HG03457 (cell line): ENCODE measurements at regions not wholly inside any gene's neighbourhood (a gene's known extent, or its start where the extent isn't known, plus 50 kb on each side); places are given as distances from the start of the nearest gene placed in this dataset.
"Not testable (repeated sequence)": the region's sequence is repeated elsewhere in the genome, so short reads cannot be mapped to it uniquely, and the experiment has no call there.

Experiments
- ATAC-seq: cut with Tn5 transposase; IDR thresholded peaks from one replicate; pipeline ENCODE4 v1.9.1; 2021; ENCODE audit warnings: moderate number of reproducible peaks; ENCODE audit not compliant: unreplicated experiment

DNA sequence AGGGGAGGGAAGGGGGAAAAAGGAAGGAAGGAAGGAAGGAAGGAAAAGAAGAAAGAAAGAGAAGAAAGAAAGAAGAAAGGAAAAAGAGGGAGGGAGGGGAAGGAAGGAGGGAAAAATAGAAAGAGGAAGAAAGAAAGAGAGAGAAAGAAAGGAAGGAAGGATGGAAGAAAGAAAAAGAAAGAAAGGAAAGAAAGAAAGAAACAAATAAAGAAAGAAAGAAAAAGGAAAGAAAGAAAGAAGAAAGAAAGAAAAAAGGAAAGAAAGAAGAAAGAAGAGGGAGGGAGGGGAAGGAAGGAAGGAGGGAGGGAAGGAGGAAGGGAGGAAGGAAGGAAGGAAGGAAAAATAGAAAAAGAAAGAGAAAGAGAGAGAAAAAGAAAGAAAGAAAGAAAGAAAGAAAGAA is 315.8 kb upstream of the PIK3C3 start:
- no peak for ATAC-seq

DNA sequence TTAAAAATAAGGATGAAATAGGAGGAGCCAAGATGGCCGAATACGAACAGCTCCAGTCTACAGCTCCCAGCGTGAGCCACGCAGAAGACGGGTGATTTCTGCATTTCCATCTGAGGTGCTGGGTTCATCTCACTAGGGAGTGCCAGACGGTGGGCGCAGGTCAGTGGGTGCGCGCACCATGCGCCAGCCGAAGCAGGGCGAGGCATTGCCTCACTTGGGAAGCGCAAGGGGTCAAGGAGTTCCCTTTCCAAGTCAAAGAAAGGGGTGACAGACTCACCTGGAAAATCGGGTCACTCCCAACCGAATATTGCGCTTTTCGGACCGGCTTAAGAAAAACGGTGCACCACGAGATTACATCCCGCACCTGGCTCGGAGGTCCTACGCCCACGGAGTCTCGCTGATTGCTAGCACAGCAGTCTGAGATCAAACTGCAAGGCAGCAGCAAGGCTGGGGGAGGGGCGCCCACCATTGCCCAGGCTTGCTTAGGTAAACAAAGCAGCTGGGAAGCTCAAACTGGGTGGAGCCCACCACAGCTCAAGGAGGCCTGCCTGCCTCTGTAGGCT is 323.2 kb upstream of the PIK3C3 start:
- not testable (repeated sequence) for ATAC-seq

GRCh38 chr18:41630232-41630886 is 324.7 kb upstream of the PIK3C3 start:
- ATAC-seq: no peak

DNA sequence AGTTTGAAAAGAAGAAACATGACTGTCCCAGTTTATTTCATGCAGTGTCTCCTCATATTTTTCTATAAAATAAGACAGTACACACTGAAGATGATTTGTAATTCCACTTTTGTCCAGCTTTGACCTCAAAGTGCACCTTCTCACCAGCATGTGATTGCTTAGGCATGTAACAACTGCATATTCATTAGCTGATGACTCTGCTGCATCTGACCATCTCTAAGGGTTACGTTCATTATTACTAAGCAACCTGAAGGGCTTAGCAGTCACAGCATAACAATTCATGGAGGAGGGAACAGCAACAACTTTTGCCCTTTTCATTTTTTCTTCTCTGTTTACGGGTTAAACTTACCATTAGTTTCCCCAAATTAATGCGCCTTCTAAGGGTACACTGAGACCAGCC is 330.6 kb upstream of the PIK3C3 start:
- no peak for ATAC-seq

DNA sequence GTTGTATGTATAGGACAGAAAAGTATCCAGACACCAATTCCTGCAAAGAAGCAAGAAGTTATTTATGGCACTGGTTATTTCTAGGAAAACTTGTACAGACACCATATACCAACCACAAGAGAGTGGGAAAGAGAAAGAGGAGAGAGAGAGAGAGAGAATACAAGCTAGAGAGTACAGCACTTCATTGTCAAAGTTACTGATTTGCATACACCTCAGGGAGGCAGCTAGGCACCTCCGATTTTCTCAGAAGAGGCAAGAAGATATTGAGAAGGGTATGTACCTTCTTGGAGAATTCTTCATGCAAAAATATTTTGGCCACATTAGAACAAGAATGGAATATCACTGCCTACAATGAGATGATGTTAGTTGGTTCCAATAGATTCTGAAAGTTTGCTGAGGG is 333.9 kb upstream of the PIK3C3 start:
- no peak for ATAC-seq

GRCh38 chr18:41618147-41618546 is 336.9 kb upstream of the PIK3C3 start:
- ATAC-seq: no peak

DNA sequence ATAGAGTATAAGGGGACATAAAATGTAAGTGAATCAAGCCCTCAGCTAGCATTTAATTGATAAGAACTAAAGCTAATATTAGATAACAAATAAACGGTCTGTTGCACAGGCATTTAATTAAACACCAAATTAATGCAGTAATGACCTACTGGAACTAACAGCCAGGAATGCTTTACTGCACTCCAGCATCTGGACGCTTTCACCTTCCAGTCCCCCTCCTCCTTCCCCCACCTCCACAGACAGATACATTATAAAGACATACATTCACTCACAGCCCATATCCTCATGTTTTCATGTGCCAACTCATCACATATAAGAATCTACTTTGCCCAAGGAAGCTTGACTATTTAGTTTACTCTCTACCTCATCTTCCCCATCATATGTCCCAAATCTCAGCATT is 337.4 kb upstream of the PIK3C3 start:
- ATAC-seq: no peak

DNA sequence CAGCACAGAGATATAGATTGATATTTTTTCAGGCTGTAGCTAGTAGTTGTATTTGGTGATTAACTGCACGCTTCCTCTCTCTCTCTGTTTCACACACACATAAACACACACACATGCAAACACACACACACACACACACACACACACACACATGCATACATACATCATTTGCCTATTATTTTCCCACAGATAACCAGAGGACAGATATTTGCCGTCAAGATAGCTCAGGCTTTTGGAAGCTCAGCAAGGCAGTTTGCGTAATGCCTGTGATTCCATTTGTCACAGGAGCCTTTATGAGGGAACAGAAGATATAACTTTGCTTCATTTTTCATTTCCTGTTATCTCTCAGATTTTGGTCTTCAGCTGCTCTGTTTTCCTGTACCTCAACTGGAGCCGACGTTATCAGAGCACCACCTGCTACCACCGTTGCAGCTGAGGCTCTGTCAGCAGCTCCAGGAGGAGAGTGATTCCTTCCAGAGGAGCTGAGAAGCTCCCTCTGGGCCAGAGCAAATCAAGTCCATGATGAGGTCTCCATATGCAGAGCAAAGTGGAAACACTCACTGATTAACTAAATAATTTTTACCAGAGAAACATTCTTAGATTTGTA is 341.9 kb upstream of the PIK3C3 start:
- no peak for ATAC-seq

DNA sequence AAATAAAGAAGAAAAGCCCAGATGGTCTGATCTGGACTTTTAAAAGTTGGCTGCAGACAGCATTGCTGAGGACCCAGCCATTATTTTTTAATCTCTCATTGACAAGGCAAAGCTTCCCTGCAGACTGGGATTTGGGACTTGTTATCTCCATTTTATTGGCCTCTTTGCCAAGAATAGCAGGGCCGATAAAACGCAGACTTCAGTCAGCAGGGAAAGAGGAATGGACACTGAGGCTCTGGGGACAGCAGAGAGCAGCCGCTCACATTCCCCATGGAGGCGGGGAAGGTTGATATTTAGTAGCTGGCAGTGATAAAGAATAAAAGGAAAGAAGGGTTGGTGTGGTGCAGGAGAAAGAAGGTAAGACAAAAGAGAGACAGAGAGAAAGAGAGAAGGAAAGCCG is 350.1 kb upstream of the PIK3C3 start:
- ATAC-seq: no peak

GRCh38 chr18:41602034-41602433 is 353.0 kb upstream of the PIK3C3 start:
- ATAC-seq: no peak

DNA sequence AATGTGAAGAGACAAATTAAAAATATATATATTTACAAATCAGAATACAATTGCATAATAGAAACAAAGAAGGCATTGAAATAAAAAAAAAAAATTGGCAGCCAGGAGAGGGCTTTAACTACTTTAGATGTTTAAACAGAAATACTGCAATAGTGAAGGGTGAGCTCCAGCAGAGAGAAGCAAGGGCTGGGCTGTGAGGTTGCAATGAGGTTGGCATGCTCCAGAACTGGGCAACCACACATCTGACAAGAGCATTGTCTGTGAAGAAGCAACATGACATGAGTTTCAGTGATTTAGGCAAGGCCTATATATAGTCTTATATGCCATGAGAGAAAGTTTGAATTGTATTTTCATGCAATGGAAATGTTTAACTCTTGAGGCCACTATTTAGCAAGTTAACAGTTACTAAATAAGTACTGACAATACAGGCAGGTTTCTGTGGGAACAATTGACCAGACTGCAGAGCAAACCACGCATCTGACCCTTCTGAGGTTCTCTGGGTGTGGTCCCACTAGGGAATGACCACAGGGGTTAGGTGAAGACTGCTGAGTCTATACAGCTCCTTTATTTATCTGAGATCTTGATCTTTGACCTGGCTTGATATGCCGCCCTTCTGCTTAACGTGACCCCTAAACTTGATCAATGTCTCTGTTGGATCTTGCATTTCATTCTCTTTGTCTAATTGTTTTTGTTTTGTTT is 354.2 kb upstream of the PIK3C3 start:
- ATAC-seq: no peak

DNA sequence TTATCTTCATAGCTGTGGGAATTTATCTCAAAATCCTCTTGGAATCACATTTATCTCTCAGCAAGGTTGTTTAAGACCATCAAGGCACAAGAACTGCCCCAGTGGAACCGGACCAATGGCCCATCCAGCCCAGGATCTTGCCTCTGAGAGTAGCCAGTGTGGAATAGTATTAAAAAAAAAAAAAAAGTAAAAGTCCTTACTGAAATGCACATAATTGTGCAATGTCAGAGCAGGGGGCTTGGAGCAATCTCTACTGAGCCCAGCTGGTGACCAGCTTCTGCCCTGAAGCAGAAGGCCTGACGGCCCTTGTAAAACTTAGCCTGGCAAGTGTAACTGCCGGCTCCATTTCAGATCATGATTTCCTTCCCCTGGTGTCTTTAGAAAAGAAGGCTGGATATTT is 355.6 kb upstream of the PIK3C3 start:
- no peak for ATAC-seq

DNA sequence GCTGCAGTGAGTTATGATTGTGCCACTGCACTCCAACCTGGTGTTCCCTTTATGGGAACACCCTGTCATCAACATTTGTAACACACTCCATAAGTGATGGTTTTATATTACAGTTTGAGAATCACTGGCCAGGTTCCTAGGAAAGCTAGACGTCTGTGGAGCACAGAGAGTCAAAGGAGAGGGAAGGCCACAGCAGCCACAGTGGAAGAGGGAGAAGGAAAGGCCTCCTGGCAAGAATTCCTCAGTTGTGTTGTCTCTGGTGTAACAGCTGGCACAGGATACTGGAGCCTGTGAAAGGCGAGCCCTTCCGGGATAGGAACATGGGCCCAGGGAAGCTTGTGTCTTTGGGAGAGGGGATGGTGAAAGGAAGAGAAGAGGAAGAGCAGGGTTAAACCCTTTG is 360.5 kb upstream of the PIK3C3 start:
- ATAC-seq: no peak

- no peak for ATAC-seq
Observed at GRCh38 chr18:41593171-41593675, 361.8 kb upstream of the PIK3C3 start.

DNA sequence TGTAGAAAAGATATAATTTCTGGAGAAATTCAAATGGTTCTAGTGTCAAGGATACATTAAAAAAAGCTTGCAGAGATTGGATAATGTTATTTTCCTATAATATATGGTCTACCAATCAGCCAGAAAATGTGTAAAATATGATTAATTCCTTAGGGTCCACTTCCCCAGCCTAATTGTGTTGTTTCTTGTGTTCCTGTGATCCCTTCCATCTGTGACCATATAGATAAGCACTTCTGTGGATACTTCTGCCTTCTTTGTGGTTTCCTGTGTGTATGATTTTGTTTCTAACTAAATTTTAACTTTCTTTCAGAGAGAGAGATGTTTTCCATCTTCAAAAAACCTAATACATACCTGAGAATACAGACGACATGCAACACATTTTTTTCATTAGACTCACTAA is 367.1 kb upstream of the PIK3C3 start:
- no peak for ATAC-seq

DNA sequence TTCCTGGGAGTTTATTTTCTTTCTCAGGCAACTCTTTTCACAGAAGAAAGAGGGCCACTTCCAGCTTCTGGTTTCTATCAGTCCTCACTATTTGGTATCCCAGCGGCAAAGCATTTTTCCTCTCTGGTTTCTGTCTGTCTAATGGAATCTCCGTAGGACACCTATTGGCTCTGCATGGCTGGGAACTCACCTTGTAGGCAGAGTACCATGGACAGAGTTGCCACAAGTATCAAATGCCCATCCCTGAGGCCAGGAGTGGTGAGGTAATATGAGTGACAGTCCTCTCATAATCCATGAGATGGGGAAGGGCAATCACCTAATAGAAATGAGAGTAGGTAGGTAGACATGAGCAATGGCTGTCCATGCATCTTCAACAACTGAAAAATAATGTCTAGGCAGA is 369.5 kb upstream of the PIK3C3 start:
- ATAC-seq: no peak

DNA sequence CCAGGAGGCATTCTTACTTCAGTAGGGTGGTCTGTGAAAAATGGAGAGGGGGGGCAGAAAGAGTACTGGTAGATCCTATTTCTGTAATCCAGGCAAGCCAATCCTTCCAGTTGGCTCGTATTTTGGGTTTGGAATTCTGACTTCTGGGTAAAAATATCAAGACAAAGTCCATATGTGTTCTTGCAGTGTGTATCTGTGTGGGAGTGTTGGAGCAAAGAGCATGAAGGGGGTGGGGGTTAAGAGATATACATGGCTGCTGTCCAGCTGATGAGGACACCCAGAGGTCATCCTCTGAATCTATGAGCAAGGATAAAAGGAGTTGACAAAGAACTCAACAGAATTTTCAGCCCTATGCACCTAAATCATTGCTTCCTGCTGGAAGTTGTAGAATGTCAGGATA is 375.8 kb upstream of the PIK3C3 start:
- ATAC-seq: no peak

GRCh38 chr18:41577529-41577928 is 377.5 kb upstream of the PIK3C3 start:
- ATAC-seq: no peak

GRCh38 chr18:41576643-41577042 is 378.4 kb upstream of the PIK3C3 start:
- no peak for ATAC-seq

DNA sequence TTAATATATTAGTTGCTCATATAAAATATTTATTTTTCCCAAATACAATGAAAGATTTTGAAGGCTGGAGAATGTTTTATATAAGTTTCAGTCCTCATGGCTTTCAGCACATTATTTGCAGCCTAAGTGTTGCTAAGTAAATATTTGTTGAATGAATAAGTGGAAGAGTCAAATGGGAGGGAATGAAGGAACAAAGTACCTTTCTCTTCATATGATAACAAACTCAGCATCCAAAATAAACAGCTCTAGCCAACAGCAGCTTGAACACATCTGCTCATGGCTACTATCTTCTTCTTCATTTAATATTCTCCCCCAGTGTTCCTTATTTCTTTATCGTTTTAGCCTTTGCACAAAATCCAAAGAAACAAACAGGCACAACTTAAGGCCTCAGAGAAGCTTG is 385.2 kb upstream of the PIK3C3 start:
- no peak for ATAC-seq

- ATAC-seq: no peak
Observed at GRCh38 chr18:41561961-41562360, 393.1 kb upstream of the PIK3C3 start.

DNA sequence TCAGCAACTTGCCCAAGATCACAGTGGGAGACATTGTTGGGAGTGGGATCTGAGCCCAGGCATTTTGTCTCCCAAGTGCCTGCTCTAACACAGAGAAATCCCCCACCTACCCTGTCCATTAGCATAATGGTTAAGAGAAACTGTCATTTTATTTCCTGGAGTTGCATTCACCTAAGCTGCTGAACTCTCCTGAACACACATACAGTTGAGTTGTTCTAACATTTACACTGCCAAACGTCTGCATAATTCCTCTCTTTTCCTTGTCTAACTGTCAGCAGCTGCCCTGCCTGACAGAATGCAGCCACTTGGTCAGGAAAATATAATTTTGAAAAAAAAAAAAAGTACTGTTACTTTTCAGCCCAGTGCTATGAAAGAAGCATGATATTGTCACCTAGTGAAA is 396.3 kb upstream of the PIK3C3 start:
- no peak for ATAC-seq
